Activated gamma-delta T cell treated with Interleukin-2 at 50 U/mL for 16 hours (primary cell): ENCODE measurements at regions not wholly inside any gene's neighbourhood (a gene's known extent, or its start where the extent isn't known, plus 50 kb on each side); places are given as distances from the start of the nearest gene placed in this dataset.
"Not testable (repeated sequence)": the region's sequence is repeated elsewhere in the genome, so short reads cannot be mapped to it uniquely, and the experiment has no call there.

Source experiments
- DNase-seq: peaks from one replicate; pipeline ENCODE4 v3.0.0-alpha.2; 2020

DNA sequence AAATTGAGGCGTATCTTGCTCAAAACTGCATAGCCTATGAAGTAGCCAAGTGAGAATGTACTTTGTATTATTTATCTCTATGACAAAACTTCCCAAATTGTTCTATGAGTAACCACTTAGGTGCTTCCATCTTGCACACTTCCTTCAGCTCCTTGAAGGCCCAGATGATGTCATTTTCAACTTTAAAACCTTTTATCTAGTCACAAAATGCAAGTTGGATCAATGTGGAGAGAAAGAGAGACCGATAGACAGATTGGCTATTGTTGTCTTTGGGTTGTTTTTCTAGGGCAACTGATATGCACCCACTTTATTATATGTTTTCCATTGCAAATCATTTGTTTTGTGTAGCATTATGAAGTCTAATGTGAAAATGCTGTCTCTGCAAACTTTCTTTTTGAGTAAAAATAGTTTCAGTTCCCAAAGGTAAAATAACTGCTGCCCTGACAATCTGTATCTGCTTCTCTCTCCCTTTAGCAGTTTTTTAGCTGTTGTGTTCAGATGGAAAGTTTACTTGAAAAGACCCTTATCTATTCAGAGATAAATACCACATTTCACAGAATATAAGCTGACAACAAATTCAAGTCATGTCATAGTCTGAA, 73.7 kb upstream of the CITED2 start:
- DNase-seq, result no peak

DNA sequence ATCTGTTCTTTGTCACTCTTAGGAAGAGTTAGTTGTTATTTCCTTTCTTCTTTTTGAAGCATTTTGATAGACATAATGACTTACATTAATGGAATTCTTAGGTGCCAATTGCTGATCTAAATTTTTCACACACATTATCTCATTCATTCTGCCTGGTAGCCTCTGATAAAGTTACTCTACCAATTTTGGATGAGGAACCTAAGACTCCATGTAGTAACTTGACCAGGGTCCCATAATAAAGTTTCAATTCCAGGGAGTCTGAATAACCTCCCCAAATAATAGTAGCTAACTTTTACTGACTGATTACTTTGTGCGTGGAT, 73.2 kb upstream of the CITED2 start:
- DNase-seq, result no peak

DNA sequence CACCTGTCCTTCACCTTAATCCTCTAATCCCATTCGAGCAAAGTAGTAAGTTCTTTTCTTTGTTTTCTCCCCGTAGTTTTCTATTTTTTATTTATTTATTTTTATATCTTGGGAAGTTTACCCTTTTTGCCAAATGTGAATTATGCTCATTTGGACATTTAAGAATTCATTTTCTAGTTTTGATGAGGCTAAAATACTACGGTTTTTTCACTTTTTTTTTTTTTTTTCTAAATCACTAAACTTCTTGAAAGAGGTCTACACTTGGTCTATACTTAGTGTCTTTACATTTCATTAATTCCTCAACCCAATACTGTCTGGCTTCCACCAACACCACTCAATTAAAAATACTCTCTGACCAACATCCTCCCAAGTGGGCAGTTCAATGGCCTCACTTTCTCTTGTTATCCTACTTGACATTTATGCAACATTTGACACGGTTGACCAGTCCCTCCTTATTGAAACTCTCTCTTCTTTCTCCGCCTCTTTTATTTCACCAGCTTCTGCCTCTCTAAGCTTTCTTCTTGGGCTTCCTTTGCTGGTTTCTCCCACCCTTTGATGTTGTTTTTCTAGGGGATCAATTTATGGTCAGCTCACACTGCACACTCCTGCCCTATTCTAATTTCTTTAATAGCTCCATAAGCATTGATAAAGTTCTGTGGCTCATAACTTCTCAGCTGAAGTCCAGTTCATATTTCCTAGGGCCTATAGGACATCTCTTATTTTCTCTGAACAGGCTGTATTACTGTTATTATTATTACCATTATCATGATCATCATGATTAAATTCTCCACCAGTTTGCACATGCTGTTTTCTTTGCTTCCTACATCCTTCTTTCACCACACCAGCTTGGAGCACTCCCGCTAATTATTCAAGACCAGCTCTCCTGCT, 72.6 kb upstream of the CITED2 start:
- no peak for DNase-seq

DNA sequence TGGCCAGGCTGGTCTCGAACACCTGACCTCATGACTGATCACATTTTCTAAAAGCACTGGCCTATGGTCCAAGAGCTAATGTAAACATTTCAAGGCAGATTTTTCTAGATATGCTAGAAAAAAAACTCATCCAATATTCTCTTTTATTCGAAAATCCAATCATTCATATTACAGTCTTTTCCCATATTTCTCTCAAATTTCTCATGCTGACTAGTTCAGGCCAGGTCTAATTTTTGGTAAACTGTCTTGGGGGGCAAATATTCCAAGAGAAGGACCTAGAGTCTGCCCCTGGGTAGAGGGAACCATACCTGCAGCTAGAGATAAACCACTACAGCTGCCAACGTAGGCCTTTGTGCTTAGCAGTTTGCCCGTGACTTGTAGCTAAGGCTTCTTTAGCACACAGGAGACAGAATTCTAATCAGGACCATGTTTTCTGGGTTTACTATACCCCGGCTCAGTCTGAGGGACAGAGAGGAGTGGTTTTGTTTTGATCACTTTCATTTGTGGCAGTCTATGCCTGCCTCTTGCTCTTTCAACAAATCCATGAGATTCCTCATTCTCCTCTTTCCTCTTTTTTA, 71.8 kb upstream of the CITED2 start:
- no peak for DNase-seq

DNA sequence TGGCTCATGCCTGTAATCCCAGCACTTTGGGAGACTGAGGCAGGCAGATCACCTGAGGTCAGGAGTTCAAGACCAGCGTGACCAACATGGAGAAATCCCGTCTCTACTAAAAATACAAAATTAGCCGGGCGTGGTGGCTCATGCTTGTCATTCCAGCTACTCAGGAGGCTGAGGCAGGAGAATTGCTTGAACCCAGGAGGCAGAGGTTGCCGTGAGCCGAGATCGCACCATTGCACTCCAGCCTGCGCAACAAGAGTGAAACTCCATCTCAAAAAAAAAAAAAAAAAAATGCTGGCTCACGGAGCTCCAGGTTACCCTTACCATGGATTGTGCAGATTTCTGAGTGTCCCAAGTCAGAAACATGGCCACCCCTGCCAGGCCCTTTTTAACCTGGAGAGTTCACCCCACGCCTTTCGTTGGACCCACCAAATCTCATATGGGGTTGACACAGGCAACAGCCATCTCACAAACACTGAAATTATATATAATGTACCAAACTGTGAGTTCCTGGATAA, 69.9 kb upstream of the CITED2 start:
- not testable (repeated sequence) for DNase-seq

DNA sequence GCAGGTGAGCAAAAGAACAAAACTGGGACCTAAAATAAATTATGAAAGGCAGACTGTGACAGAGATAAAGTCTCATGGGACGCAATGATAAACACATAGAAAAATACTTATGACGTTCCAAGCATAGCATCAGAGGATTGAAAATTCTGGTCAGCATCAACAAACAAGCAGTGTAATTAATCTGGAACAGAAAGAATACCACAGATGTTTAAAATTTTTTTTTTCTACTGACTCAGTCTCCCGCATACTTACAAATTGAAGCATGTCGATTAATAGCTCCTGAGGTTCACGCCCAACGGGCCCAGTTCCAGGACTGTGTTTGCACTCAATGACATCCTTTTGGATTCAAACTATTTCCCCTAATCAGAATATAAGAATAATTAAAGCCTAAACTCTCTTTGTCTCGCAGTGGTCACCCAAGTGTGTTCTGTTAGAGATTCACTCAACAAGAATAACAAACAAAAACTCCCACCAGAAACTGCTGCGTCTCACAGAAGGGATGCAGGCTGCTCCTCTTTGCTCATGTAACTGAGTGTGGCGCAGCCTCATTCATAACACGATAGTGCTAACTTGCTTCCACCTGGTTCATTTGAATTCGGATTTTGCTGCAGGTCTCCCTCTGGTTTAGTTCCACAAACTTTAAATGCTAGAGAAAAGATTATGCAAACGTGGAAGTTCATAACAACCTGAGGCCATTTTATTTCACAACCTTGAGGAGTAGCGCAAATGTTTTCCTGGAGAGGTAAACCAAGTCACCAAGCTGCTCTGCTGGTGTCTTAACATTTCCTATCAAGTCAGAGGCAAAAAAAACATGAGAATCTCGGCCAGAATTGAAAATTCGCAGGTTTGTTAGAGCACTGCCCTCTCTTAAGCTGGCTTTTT, 69.0 kb upstream of the CITED2 start:
- DNase-seq, result no peak

DNA sequence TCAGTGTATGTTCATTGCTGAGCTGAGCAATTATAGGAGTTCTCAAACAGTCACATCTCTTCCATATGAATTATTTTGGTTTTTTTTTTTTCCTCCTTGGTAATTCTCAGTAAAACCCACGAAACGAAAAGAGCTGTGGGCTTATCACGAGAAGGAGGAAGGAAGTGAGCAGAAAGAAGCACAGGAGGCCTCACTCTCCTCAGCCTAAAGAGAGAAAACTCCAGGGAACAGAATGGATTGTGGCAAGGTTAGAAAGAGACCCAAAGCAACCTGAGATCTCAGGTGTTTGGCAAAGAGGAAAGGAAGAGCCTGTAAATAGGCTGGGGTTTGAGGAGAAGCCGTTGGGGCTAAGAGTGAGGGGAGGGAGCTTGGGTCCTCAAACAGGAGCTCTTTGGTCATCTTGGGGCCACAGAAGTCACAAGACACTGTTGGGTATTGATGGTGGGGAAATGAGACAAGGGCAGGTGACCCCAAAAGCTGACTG, 67.8 kb upstream of the CITED2 start:
- no peak for DNase-seq

DNA sequence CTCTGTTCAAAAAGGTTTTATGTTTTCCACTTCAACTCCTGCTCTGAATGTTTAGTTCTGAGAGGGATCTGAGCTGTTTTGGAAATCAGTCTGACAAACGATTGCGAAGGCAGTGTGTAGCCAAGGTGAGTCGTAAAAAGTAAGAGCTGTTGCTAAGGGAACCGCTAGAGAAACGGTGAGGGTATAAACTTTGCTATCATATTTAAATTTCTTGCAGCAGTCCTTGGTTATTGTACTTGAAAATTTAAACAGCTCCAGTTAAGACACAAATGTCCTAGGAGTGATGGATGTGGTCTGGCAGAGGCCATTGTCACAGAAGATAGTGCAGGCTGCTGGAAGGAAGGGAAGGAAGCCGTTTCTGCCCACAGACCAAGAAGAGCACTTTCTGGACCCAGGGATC, 64.9 kb upstream of the CITED2 start:
- DNase-seq, result no peak

DNA sequence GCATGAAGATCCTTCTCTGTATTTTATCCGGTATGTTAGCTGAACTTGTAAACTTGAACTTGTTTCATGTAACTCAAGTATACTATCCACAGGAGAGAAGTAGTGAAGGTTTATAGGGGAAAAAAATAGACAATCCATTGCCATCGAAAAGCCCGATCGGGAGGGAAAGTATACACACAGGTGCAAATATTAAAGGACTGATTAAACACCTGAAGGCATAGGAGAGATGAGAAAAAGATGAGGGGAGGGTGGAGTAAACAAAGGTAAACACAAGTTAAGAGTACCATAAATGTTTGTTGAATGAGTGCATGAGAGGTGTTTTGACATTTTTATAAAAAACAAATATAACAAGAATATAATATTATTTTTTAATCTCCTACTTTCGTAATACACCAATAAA, 64.3 kb upstream of the CITED2 start:
- no peak for DNase-seq

DNA sequence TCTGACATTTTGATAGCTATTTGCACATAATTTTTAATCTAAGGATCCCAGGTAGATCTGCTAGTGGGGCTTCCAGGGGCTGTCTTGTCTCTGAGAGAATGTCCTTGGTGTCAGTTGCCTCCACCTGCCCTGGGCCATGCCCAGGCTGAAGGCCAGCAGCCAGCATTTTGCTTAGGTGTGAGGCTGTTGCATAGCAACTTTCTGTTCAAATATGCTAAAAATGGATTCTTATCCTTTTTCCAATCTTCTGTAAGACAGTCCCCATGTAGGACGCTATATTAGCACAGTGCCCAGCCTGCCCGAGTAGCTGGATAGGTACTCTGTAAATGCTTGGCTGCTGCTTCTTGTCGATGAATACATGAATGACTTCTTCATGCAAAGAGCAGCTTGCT, 62.5 kb upstream of the CITED2 start:
- DNase-seq, result no peak

DNA sequence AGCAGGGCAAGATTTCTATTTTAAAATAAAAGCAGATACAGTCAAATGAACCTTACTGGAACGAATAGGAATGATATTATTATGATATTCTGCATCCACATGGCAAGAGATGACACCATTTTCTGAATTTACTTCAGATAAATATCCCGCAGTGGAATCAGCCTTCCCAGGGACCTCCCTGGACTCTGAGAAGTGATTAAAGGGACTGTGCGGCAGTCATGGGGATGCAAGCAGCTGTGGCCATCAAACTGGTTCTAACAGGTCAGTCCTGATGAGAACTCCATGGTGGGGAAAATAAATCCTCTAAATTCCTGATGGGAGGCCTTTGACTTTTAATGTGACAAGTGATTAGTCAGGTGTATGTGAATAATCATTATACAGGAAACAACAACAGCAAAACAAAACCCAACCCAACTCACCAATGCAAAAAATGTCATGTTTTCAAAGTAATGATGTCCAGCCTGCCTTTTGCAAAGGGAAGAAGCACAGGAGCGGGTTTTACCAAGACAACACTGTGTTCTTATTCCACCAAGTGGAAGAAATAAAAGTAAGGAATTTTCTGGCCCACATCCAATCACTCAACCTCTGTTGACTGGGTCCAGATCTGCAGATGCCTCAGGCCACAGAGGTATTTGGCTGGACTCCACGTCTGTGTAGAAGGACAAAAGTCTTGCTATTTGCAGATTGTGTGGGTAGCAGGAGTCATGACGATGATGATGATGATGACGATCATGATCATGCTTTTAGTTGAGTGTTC, 61.9 kb upstream of the CITED2 start:
- no peak for DNase-seq

DNA sequence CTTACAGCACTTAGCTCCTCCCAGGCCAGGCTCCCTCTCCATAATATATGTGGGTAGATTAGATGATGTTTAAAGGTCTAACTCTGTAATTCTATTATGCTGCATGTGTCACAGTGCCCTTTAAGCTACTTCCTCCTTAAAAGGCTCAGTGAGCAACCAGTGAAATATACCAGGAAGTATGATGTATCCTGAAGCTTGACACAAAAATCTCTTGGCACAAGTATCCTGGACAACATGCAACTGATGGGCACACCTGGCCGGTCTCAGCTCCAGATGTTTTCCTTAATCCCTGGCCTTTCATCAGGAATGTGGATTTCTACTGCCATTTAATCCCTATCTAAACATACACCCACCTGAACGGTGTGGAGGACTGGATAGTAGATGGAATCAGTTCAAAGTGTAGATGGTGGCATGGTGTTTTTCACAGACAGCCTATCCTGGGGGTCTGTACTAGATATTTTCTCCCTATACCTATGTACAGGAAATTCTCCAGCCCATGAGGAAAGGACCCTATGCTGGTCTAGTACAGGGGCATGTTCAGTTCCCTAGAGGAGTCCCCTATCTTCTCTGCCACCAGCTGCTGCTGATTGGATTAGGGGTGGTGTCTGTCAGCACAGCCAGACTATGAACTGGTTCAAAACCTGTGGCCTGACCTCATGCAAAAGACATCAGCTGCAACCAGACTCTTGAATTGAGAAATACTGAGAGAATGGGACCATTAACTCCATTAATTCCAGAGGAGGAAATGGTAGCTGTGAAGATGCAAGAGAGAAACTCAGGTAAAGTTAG, 59.4 kb upstream of the CITED2 start:
- DNase-seq, result no peak

DNA sequence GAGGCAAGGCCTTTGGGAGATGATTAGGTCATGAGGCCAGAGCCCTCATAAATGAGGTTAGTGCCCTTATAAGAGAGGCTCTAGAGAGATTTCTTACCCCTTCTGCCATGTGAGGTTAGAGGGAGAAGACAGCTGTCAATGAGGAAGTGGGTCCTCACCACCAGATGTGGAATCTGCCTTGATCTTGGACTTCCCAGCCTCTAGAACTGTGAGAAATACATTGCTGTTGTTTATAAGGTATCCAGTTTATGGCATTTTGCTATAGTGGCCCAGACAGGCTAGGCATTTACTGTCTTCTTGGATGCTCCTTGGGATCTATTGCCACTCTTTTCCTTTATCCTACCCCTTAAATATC, 57.1 kb upstream of the CITED2 start:
- DNase-seq, result no peak

DNA sequence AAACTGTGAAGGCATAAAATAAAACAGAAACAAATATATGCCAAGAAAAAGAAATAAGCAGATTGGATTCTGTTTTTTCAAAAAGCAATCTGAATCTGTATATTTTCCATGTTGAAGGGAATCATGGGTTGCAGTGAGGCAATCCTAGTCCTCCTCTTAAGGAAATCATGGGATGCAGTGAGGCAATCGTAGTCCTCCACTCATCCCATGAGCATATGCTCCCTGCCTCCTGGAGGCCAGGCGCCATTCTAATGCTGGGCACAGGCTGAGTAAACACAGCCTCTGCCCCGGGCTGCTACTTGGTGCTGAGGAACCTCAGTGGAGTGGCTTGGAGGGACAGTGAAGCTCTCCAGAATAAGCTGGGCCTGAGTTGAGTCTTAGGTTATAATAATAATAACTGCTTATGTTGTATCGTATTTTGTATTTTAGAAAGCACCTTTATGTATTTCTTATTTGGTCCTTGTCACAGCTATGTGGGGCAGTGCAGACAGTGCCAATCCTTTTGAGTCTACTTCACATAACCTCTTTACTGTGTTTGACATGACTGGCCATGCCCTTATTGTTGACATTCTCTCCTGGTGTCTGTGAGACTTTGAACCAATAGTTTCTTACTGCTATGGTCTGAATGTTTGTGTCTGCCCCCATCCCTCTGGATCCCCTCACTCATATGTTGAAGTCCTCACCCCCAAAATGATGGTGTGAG, 56.6 kb upstream of the CITED2 start:
- DNase-seq, result no peak

DNA sequence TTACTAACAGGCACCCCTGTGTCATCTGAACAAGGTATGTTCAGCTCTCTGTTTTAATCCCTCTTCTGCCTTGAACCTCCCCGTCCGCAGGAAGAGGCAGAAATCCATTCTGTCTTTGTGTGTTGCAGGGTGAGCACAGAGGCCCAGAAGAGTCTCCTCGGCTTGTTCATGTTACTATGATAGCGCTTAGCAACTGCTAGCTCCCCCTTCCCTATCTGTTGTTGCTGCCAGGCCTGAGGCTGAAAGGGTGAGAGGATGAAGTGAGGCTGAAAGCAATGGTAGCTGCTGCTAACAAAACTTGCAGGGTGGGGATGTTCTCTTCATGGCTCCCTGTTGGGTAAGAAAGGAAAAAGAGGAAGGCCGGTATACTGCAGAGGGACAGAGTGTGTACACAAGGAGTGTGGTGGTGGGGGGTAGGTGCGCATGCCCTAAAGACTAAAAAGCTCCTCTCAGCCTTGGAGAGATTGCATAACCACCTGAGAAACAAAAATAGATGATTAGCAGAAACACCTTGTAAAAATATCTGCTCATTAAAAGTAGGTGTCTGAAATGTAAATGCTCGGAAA, 55.2 kb upstream of the CITED2 start:
- no peak for DNase-seq

DNA sequence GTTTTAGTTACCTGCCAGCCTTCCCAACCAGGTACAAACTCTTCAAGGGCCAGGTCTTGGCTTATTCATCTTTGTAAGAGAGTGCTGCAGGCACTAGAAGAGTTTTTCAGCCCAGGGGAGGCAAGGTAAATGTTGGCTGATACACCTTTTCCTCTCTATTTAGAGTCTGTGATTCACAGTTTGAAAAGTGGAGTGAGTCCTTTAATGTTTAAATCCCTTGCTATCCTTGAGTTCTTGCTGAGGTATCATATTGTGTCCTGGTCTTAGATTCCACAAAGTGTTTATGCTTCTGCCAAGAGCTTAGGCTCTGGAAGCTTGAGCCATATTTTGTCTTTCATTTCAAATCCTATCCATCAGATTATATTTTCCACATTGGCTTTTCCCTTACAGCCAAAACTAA, 52.8 kb upstream of the CITED2 start:
- no peak for DNase-seq

DNA sequence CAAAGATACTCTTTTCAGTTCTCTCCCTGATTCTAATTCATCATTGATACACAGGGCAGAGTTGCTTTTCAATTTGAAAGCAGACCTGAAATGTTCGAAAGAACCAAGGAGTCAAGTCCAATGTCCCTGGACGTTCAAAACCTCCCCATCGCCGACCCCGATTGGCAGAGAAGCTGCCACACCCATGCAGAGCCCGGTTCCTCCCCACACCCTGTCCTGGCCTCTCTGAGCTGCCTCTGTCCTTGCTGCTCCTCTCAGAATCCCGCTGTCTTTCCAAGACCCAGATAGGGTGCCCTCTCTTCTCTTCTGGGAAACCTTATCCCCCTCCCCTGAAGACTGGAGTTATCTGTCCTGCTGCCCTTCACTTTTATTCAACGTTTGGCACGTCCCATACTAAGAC, 52.3 kb upstream of the CITED2 start:
- DNase-seq, result no peak

DNA sequence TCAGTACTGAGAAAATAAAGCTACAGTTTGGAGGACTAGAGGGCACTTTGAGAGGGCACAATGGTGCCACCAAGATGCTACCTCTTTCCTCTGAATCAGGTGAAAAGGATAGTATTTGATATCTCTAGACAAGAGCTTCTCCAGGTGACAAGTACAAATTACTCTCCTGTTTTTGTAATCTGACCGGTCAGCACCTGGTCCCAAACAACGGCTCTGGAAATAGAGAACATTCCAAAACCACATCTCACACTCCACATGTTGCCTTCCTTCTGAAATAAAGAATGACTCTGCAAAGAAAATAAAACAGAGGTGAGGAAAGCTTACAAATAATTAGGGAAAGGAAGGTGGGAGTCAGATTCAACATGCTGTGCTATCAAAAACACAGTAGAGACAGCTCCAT, 51.3 kb upstream of the CITED2 start:
- DNase-seq, result no peak

DNA sequence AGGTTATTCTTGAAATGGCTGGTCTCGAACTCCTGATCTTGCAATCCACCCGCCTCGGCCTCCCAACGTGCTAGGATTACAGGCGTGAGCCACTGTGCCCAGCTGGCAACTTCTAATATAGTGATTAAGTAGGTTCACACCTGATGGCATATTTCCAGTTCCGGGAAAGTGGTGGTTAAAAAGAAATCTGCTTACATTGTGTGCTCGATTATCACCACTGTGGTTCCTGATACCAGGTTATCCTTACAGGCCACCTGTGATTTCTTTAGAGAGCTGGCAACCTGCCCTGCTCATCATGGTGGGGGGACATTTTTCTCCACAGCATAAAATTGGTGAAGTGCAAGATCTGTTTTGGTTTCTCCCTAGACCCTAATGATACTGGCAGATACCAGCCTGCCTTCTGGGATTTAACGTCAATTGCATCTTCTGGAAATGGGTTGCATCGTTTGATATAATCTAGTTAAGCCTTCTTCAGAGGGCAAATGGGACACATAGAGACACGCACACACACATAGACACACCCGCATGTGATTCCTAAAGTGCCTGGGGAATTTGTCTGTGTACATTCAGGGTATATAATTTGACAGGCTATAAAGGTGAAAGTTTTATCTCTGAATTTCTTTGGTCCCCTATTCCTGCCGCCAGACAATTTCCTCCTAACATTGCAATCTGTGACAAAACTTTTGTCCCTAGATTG, 49.7 kb upstream of the CITED2 start:
- no peak for DNase-seq
